AG09319 (cell line): ENCODE measurements at regions not wholly inside any gene's neighbourhood (a gene's known extent, or its start where the extent isn't known, plus 50 kb on each side); places are given as distances from the start of the nearest gene placed in this dataset.

ENCODE experiments used
- DNase-seq: peaks from one replicate; pipeline ENCODE4 v3.0.0-alpha.2; 2010; ENCODE audit warnings: low read depth; ENCODE audit errors: extremely low read depth
- CTCF ChIP-seq: IDR thresholded peaks from 2 replicates; pipeline ENCODE4 v1.5.1; 2011; ENCODE audit warnings: low read depth, mild to moderate bottlenecking, inconsistent platforms, low read length, moderate library complexity

GRCh38 chr4:176500894-176501293 is 181.1 kb downstream of the SPCS3 start:
- DNase-seq = no peak
- no peak for TF ChIP-seq CTCF

GRCh38 chr4:176504118-176504517 is 184.4 kb downstream of the SPCS3 start:
- TF ChIP-seq CTCF = no peak
- DNase-seq = no peak

GRCh38 chr4:176507845-176508533 is 188.2 kb downstream of the SPCS3 start:
- TF ChIP-seq CTCF = no peak
- DNase-seq = no peak

- DNase-seq = no peak
- TF ChIP-seq CTCF = no peak
Observed at GRCh38 chr4:176508780-176509331, 189.1 kb downstream of the SPCS3 start.

GRCh38 chr4:176525576-176525975 is 205.8 kb downstream of the SPCS3 start:
- no peak for TF ChIP-seq CTCF
- no peak for DNase-seq

GRCh38 chr4:176526704-176527103 is 206.9 kb downstream of the SPCS3 start:
- TF ChIP-seq CTCF = no peak
- no peak for DNase-seq

- no peak for TF ChIP-seq CTCF
- DNase-seq = no peak
Observed at GRCh38 chr4:176529574-176529973, 209.8 kb downstream of the SPCS3 start.
